B cell (primary cell): ENCODE measurements at regions not wholly inside any gene's neighbourhood (a gene's known extent, or its start where the extent isn't known, plus 50 kb on each side); places are given as distances from the start of the nearest gene placed in this dataset.

Source experiments
- ATAC-seq: fragments of 200-7000 bp; cut with Tn5 transposase; one replicate; pipeline ENCODE4 v1.10.0; 2021; ENCODE audit warnings: low read depth, mild to moderate bottlenecking, moderate number of reproducible peaks, moderate library complexity
- CTCF ChIA-PET: fragments of 350-600 bp; sonication (Branson Sonifier 250); formaldehyde crosslinking; loops from one replicate; lab custom pipeline; 2021; ENCODE audit warnings: antibody characterized with exemption, inconsistent platforms; lab: Charles Lee
- POLR2A ChIA-PET: fragments of 350-600 bp; sonication (Branson Sonifier 250); formaldehyde crosslinking; loops from one replicate; lab custom pipeline; 2021; ENCODE audit warnings: antibody characterized with exemption; lab: Charles Lee
- DNase-seq: peaks from one replicate; pipeline ENCODE4 v3.0.0; 2013
- H2AFZ ChIP-seq: 2 replicates; pipeline ENCODE4 v1.6.1; 2012; ENCODE audit warnings: mild to moderate bottlenecking, low read depth, low read length; ENCODE audit not compliant: insufficient read depth, poor library complexity, severe bottlenecking
- H3K27ac ChIP-seq, 2 donors: 1 replicate in 1 of 2; 2 replicates in 1 of 2; pipeline ENCODE4 v1.5.1; 2012 to 2013; ENCODE audit warnings: low read length in 2 of 2, mild to moderate bottlenecking in 2 of 2, moderate library complexity in 1 of 2
- H3K27me3 ChIP-seq, 4 experiments: fragments of 200-600 bp in 1 of 4; sonication (generic) in 1 of 4; replicated peaks in 1 of 4; 1 replicate in 2 of 4; 2 replicates in 2 of 4; pipeline versions ENCODE4 v1.6.1 to v1.7.0; 2013 to 2016; ENCODE audit warnings: low read length in 3 of 4, mild to moderate bottlenecking in 2 of 4, mixed read lengths in 1 of 4, moderate library complexity in 1 of 4; ENCODE audit not compliant: insufficient read depth in 4 of 4, control insufficient read depth in 3 of 4; ENCODE audit errors: control extremely low read depth in 1 of 4
- H3K36me3 ChIP-seq, 2 experiments: replicated peaks in 1 of 2; 1 replicate in 1 of 2; 2 replicates in 1 of 2; pipeline versions ENCODE4 v1.6.1 to v1.7.1; 2013; ENCODE audit warnings: low read length in 1 of 2; ENCODE audit not compliant: insufficient read depth in 2 of 2, control insufficient read depth in 1 of 2; ENCODE audit errors: control extremely low read depth in 1 of 2, extremely low read depth in 1 of 2
- H3K4me1 ChIP-seq, 2 donors: fragments of 200-600 bp in 1 of 2; sonication (generic) in 1 of 2; 1 replicate in 1 of 2; 2 replicates in 1 of 2; pipeline versions ENCODE4 v1.5.1 to v1.6.1; 2013 to 2017; ENCODE audit warnings: low read length in 2 of 2; ENCODE audit not compliant: control insufficient read depth in 2 of 2, insufficient read depth in 2 of 2
- H3K4me2 ChIP-seq: replicated peaks from 2 replicates; pipeline ENCODE3; 2012; ENCODE audit warnings: mild to moderate bottlenecking, low read depth, low read length; ENCODE audit not compliant: poor library complexity, severe bottlenecking
- H3K4me3 ChIP-seq, 5 experiments: fragments of 200-600 bp in 1 of 5; sonication (generic) in 1 of 5; 1 replicate in 3 of 5; 2 replicates in 2 of 5; pipeline versions ENCODE4 v1.5.1 to v1.7.0; 2011 to 2016; ENCODE audit warnings: low read length in 4 of 5, mild to moderate bottlenecking in 4 of 5, low read depth in 2 of 5, control low read depth in 1 of 5, moderate library complexity in 1 of 5; ENCODE audit not compliant: insufficient read depth in 1 of 5; ENCODE audit errors: control extremely low read depth in 1 of 5, extremely low read depth in 1 of 5
- H3K79me2 ChIP-seq: fragments of 200-600 bp; sonication (generic); one replicate; pipeline ENCODE4 v1.6.0; 2016; ENCODE audit warnings: low read length; ENCODE audit not compliant: control insufficient read depth, insufficient read depth
- H3K9ac ChIP-seq: fragments of 200-600 bp; sonication (generic); 2 replicates; pipeline ENCODE4 v1.6.1; 2017; ENCODE audit warnings: mild to moderate bottlenecking, low read length, moderate library complexity
- H3K9me3 ChIP-seq, 3 donors: one replicate each; pipeline versions ENCODE4 v1.6.1 to v1.7.1; 2013; ENCODE audit warnings: low read length in 2 of 3; ENCODE audit not compliant: control insufficient read depth in 2 of 3, insufficient read depth in 1 of 3; ENCODE audit errors: control extremely low read depth in 1 of 3
- H4K20me1 ChIP-seq: 2 replicates; pipeline ENCODE4 v1.6.0; 2012; ENCODE audit warnings: mild to moderate bottlenecking, low read length; ENCODE audit not compliant: insufficient read depth, control insufficient read depth, poor library complexity, severe bottlenecking
- H3K27ac Mint-ChIP-seq: one replicate; pipeline ENCODE4 v1.8.0; 2021; ENCODE audit warnings: mixed read lengths
- H3K27me3 Mint-ChIP-seq: one replicate; pipeline ENCODE4 v1.8.0; 2021; ENCODE audit warnings: mixed read lengths
- H3K4me1 Mint-ChIP-seq: one replicate; pipeline ENCODE4 v1.8.0; 2021; ENCODE audit warnings: mixed read lengths
- H3K4me3 Mint-ChIP-seq: one replicate; pipeline ENCODE4 v1.8.0; 2021; ENCODE audit warnings: mixed read lengths
- H3K9me3 Mint-ChIP-seq: one replicate; pipeline ENCODE4 v1.8.0; 2022; ENCODE audit warnings: mixed read lengths; ENCODE audit not compliant: insufficient read depth
- EZH2 ChIP-seq: IDR thresholded peaks from 2 replicates; pipeline ENCODE4 v1.6.1; 2012; ENCODE audit warnings: borderline replicate concordance, low read depth, mild to moderate bottlenecking, moderate library complexity, low read length; ENCODE audit not compliant: insufficient read depth, poor library complexity, severe bottlenecking
- WGBS: methylation state at CpG from one replicate; pipeline ENCODE4 v1.1.5; 2013; ENCODE audit warnings: missing lambda C conversion rate; ENCODE audit not compliant: insufficient coverage; 5-methylcytosine and 5-hydroxymethylcytosine counted together
- intact Hi-C: fragments of 100-400 bp; cut with micrococcal nuclease; formaldehyde crosslinking; loops from one replicate; pipeline ENCODE4 v1.10.0; 2022
- TF ChIP-seq, protein P1 (sequence below): fragments of 200-600 bp; IDR thresholded peaks from one replicate; pipeline ENCODE4 v1.8.0; 2022; ENCODE audit warnings: antibody characterized with exemption, mild to moderate bottlenecking

DNA sequence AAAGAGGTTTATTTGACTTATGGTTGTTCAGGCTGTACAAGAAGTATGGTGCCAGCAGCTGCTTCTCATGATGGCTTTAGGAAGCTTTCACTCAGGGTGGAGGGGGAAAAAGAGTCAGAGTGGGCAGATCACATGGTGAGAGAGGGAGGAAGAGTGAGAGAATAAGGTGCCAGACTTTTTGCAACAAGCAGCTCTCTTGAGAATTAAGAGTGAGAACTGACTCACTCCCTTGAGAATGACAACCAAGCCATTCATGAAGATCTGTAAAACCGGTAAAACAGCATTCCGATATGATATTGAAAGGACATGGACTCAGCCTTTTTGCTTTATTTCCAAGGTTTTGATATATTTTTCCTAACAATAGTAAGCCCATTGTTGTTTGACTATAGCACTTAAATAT lies 501.2 kb downstream of the GALC start:
- no peak for ATAC-seq
- Histone ChIP-seq H3K79me2 (no peaks in the 10 kb centered on the region), H3K27me3 (no peaks in the 10 kb centered on the region), H3K9ac (no peak overlapping the region), H2AFZ (no peak overlapping the region), H3K4me1 (no peaks in the 10 kb centered on the region), H3K27ac (no peak overlapping the region), H3K4me3 (no peak overlapping the region), H4K20me1 (no peaks in the 10 kb centered on the region), H3K36me3 (no peaks in the 10 kb centered on the region), H3K4me2 (no peak overlapping the region), H3K9me3 (no peaks in the 10 kb centered on the region)
- CTCF ChIA-PET: no interaction called here
- Mint-ChIP-seq H3K4me1 (no peaks in the 10 kb centered on the region), H3K9me3 (no peaks in the 10 kb centered on the region), H3K4me3 (no peak overlapping the region), H3K27ac (no peak overlapping the region), H3K27me3 (no peaks in the 10 kb centered on the region)
- TF ChIP-seq, protein P1, sequence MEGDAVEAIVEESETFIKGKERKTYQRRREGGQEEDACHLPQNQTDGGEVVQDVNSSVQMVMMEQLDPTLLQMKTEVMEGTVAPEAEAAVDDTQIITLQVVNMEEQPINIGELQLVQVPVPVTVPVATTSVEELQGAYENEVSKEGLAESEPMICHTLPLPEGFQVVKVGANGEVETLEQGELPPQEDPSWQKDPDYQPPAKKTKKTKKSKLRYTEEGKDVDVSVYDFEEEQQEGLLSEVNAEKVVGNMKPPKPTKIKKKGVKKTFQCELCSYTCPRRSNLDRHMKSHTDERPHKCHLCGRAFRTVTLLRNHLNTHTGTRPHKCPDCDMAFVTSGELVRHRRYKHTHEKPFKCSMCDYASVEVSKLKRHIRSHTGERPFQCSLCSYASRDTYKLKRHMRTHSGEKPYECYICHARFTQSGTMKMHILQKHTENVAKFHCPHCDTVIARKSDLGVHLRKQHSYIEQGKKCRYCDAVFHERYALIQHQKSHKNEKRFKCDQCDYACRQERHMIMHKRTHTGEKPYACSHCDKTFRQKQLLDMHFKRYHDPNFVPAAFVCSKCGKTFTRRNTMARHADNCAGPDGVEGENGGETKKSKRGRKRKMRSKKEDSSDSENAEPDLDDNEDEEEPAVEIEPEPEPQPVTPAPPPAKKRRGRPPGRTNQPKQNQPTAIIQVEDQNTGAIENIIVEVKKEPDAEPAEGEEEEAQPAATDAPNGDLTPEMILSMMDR: no peak
- no peak for TF ChIP-seq EZH2
- no CpG with 5 or more reads among the region's 2 CpGs for WGBS
- POLR2A ChIA-PET: no interaction called here
- intact Hi-C loops: no loop called here
- no peak for DNase-seq

DNA sequence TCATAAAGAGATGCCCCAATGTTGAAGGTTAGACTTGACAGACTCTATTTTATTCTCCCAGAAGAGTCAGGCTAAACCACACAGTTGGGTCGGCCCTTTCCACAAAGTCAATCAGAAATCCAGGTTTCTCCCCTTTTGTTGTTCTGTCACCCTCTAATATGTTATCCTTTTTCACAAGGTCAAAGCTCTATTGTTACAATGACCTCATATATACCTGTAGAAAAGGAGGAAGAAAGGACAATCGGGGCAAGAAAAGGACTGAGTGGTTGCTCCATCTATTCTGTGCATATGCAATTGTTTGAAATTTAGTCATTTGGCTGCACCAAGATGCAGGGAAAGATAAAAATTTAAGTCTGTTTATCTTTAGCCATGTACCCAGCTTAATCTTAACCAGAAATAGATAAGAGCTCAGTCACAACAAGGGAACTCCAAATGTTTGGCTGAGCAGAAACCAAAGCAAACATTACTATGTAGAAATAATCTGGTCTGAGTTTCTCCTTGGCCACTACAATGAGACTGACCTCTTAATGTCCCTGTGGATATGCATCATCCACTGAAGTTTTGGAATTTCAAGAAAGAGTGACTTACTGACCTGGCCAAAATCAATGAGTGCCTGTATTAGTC lies 503.7 kb downstream of the GALC start:
- Histone ChIP-seq H3K27me3 (no peaks in the 10 kb centered on the region), H3K4me3 (no peak overlapping the region), H3K27ac (no peak overlapping the region), H3K4me2 (no peak overlapping the region), H3K9ac (no peak overlapping the region), H3K36me3 (no peaks in the 10 kb centered on the region), H2AFZ (no peak overlapping the region), H4K20me1 (no peaks in the 10 kb centered on the region), H3K4me1 (no peaks in the 10 kb centered on the region), H3K79me2 (no peaks in the 10 kb centered on the region), H3K9me3 (no peaks in the 10 kb centered on the region)
- TF ChIP-seq, protein P1: no peak
- no peak for TF ChIP-seq EZH2
- H3K4me3 Mint-ChIP-seq: no peak overlapping the region
- POLR2A ChIA-PET: no interaction called here
- H3K9me3 Mint-ChIP-seq: peaks cover 2% of the 10 kb centered on the region
- H3K27ac Mint-ChIP-seq: no peak overlapping the region
- ATAC-seq (no peak), DNase-seq (no peak)
- no CpG with 5 or more reads among the region's 2 CpGs for WGBS
- intact Hi-C loops: no loop called here
- no peaks in the 10 kb centered on the region for H3K4me1 Mint-ChIP-seq
- CTCF ChIA-PET: no interaction called here
- H3K27me3 Mint-ChIP-seq: no peaks in the 10 kb centered on the region
